HG03039 (cell line): ENCODE measurements at regions not wholly inside any gene's neighbourhood (a gene's known extent, or its start where the extent isn't known, plus 50 kb on each side); places are given as distances from the start of the nearest gene placed in this dataset.

Experiments used
- ATAC-seq: cut with Tn5 transposase; IDR thresholded peaks from one replicate; pipeline ENCODE4 v1.9.1; 2021; ENCODE audit warnings: mild to moderate bottlenecking, moderate library complexity; ENCODE audit not compliant: unreplicated experiment

DNA sequence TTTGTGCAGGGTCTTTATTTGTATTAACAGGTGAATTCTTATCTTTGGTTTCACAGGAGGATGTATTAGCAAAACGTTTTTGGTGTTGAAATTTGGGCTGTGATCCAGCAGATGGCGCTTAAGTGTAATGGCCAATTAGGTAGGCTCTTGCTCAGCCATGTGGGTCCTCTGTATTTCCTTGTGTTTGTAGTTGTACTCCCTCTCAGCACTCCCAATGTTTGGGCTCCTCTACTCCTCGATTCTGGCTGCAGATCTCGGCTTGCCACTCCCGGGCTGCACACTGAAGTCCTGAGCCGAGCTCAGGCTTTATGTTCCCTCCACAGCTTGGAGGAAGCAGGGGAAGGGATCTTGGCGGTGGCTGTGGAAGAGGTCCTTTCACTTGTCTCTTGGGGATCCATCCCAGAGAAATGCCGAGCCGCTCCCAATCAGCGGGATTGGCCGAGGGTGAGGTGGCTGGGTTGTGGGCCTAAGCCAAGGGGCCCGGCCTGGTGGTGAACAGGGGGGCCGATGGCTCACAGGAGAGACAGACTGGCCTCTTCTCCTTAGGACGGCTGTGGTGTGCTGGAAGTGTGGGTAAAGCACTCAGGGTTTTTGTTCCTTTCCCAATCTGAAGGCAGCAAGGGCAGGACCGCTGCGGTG lies 133.7 kb downstream of the AEBP2 start:
- no peak for ATAC-seq

DNA sequence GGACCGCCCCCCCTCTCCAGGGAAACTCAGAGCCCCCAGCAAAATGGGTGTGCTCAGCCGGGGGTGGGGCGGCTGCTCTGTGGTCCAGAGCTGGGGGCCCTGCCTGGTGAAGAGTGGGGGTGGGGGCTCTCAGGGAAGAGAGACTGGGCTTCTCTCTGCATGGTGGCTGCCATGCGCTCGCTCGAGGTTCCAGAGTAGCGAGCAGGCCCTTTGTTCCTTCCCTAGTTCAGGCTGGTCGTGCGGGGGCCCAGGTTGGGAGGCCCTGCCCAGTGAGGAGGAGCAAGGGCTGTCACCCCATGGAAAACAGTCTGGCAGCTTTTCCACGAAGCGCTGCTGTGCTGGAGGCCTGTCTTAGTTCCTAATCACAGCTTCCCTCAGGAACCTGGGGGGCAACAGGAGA lies 134.6 kb downstream of the AEBP2 start:
- no peak for ATAC-seq

DNA sequence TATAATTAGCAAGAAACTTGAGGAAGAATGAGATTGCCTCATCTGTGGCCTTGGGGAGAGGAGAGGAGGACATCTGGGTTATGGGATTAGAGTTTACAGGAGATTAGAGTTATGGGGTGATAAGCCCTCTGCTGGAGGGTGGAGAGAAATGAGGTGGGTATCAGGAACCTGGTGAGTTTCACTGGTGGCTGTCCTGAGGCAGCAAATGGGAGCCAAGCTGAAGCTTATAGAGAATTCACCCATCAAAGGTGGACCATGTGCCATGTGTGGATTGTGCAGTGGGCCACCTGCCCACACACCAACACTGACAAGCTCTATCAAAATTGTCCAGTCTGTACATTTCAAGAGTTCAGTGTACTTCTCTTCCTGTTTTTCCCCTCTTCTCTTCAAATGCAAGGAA lies 135.3 kb downstream of the AEBP2 start:
- no peak for ATAC-seq

DNA sequence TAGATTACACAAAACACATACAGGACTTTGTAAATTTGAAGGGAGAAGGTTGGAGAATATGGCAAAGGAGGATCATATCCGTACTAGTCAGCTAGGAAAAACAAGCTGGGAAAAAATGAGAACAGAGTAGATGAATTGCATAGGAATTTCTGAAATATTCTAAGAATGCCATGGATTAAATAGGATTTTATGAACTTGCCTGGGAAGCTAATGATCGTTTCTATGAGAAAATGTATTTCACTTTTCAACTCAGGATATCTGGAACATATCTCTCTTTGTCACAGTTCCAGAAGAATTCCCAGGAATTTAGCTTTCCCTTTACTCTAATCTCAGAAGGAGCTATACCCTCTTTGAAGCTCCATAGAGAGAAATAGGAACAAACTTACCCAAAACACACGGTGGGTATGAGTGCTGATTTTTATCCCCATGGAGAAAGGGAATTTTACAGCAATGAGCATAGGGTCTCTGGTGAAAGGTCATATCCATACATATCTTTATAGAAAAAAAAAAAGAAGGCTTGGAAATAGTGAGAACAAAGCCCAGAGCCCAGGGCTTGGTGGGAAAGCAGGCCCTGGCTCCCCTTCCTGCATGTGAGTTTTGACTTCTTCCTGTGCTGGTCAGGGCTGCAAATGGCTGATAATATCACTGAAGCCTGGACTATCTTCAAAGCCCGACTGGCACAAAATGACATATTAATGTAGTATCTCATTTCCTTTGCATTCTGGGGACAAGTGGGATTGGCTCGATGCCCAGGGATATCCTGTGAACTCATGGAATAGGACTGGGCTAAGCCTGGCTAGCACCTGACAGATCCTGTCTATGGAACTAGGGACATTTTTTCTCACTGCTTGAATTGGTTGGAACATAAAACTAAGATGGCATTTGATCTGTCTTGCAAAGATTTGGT lies 136.3 kb downstream of the AEBP2 start:
- no peak for ATAC-seq

DNA sequence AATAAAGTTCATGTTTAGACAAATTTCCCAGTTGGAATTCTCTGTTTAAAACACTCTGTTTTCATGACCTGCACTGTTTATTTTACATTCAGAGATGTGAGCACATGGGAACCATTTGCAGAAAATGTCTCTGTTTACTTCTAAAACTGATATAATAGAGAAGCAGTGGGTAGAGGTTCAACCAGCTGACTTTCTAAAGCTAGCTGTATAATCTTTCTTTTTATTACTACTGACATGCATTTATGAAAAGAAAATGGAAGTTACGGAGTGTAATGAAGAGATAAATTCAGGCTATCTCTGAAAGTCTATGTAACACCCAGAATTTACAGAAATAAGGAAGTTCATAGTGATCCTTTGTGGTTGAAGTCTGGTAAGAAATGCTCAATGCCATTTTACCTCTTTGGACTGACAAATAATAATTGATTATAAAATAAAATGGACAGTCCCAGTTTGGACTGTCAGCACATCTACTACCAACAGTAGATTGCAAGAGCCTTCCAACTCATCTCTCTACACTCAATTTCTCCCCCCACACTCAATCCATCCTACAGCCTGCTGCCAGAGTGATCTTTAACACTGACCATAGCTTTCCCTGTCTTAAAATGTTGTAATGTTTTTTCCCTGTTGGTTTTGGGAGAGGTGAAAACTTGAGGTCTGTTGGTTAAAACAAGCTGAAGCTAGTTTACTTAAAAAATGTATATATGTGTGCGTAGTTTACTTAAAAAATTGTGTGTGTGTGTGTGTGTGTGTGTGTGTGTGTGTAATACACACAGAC lies 137.4 kb downstream of the AEBP2 start:
- ATAC-seq = no peak

DNA sequence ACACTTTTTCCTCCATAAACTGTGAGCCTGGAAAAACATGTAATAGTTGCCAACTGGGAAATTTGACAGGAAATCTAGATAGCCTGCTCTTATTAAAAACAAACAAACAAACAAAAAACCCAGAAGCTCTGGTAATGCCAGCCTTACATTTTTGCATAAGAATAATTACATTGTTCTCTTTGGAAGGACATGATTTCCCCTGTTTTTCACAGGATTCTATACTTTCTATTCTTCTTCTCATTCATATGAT lies 137.9 kb downstream of the AEBP2 start:
- no peak for ATAC-seq

DNA sequence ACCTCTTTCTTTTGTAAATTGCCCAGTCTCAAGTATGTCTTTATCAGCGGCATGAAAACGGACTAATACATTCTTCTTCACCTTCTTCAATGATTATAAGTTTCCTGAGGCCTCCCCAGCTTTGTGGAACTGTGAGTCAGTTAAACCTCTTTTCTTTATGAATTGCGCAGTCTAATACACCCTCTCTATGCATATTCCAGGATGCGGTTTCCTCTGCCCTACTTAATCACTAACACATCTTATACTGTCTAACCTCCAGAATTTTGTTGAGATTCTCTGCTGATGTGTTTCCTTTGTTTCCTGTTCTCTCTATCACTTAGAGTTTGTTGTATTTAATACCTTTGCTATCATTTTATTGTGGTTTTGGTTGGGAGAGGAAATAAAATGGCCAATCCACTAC lies 145.4 kb downstream of the AEBP2 start:
- ATAC-seq = no peak

DNA sequence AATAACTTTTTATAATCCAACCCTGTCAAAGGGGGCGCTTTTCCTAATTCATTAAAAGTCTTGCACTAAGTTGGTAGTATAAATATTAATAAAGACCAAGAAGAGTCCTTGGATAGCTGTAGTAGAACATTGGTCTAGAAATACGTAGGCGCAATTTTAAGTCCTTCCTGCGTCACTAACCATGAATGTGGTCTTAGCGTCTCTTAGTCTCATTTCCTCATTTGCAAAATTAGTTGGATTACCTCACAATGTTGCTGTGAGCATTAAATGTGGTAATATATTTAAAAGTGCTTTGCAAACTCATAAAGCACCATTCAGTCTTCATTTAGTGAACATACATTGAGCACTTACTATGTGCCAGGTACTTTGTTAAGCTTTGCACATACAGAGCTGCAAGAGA lies 149.7 kb downstream of the AEBP2 start:
- ATAC-seq = no peak

DNA sequence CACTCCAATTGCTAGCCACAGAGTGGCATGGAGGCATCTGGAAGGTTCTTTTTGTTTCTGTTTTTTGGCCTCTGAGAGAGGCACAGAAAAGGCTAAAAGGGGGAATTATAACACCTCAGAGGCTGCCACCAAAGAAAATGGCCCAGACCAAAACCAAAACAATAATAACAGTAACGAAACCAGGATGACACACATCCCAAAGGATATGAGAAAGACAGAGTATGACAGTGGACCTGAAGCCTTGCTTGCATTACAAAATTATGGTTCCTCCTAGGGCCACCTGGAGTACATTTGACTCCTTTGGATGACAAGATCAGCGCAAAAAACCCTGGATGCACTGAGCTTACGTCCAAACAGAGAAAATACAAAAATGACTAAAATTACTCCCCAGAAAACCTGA lies 152.7 kb downstream of the AEBP2 start:
- ATAC-seq = no peak

DNA sequence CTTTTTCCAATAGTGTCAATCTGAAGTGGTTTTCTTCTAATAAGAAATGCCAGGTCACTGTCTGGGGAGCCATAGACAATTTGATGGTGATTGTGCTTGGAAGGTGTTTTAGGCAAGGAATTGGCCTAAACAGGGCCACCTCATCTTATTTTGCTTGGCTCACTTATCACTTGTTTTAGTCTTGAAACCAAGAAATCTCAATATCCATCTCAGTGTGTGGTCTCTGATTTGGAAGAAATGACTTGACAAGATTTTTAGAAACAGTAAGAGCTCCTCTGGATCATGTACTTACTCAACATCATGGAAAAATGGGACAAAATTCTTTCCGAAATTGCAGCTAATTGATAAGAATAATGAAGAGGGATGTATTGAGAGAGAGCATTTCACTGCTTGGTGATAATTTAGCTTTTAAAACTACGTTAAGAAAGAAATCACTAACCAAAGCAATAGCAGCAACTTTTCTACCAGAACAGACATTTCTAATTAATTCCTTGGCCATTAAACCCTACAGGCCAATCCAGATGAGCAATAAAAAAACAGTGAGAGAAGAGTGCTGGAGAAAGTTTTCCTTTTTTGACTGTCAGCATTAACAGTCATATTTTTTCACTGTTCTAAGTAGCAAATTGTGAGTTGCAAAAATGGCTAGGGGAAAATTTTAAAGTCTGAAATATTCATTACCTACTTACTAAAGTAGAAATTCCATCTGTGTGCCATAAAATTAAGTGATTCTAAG lies 157.3 kb downstream of the AEBP2 start:
- ATAC-seq = no peak

DNA sequence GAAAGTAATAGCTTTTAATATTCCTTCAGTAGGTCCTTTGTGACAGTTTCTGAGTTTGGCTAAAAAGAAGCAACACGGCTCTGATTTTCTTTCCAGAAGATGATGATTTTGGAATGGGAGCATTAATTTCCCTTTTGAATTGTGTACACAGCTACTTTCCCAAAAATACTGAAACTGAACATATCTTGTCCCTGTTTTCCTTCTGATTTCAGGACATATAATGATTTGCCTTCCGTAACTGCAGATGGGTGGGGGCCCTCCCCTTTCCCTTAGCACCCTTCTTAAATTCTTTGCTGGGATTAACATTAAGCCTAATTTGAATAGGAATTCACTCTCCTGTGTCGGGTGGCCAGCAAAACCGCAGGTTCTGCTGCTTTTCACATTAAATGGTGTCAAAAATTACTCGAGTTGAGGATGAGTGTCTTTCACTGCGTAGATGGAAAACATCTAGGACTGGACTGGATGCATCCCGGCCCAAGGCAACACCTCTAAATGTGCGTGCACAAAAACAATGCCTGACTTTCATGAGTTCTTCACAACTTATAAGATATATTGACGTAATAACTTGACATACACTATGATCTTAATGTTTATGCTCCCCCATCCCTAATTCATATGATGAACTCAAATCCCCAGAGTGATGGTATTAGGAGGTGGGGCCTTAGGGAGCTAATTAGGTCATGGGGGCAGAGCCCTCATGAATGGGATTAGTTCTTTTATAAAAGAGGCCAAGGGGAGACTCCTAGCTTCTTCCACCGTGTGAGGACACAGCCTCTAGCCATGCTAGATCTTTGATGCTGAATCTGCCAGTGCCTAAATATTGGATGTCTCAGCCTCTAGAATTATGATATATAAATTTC lies 158.1 kb downstream of the AEBP2 start:
- no peak for ATAC-seq

DNA sequence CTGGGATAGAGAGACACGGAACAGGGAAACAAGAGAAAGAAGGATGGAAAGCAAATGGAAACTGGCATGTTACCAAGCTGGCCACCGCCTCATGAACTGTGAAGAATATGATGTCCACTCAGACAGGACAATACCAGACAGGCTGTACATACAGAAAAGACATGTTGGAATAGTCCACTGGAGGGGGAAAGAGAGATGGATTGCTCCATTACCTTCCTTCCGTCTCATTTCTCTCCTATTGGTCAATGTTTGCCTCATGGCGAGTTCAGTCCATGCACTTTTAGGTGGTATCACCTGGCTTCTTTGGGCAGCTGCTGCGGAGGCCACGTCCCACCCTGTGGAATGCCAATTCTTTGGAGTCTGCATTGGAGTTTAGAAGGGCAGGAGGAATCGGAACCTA lies 166.4 kb downstream of the AEBP2 start:
- no peak for ATAC-seq

DNA sequence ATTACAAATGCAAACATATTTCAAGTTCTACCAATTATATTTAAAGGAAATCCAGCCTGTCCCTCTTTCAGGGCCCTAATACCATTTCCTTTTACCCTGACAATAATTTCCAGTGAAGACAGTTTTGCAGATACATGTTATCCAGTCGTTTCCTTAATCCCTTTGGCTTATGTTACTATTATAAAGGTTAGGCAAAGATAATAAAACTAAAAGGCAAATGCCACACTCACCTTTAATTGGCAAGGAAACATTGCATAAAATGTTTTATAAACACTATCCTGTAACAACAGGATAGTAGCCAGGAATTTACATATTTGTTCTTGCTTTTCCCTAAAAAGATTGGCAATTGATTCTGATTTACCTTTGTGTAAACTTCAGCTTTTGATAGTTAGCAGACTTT lies 168.7 kb downstream of the AEBP2 start:
- no peak for ATAC-seq

DNA sequence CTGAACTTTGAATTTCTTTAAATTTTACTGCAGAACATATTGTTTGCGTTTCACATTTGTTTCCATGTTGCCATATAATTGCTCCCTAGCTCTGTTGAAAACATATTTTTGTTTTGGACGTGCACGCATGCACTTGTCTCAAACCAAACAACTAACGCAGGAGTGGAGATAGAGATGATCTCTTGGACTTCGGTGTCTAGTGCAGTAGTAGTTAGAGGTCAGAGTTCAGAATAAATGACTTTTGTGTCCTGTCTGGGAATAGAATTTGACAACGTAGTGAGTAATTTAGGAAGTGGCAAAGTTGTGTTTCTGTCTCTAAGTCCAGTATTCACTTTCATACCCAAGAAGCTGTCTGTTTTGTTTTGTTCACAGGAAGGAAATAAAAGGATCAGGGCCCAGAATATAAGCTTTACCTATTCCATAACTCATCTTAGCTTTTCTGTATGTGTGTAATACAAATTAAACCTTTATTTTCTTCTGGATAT lies 173.8 kb downstream of the AEBP2 start:
- no peak for ATAC-seq

DNA sequence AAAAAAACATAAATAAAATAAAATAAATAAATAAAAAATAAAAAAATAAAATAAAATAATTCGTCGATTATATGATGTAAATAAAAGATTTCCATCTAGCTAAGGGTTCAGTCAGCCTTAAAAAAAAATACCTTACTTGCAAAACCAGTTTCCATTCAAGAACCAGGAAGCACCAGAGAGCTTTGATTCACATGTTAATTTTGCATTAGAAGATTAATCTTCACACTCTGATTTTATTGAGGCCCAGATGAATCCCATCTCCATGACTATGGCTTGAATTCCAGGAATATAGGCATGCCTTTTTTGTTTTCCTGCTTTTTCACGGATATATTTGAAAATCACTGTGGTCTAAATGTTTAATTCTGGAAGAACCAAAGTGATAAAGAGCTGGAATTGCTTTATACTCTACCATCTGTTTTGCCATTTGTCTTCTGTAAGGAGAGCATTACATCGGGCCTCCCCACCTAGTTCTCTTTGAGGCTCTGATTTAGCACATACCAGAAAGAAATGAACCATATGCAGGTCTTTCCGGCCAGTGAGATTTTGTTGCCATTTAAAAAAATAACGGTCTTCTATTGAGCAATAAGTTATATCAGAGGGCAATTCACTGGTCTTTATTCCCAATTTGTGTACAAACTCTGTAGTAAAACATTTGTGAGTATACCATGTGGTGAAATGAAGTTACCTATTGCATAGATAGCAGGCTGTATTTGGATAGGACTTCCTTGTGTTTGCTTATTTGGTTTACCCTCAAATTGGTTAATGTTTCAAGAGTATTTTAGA lies 175.5 kb downstream of the AEBP2 start:
- no peak for ATAC-seq

DNA sequence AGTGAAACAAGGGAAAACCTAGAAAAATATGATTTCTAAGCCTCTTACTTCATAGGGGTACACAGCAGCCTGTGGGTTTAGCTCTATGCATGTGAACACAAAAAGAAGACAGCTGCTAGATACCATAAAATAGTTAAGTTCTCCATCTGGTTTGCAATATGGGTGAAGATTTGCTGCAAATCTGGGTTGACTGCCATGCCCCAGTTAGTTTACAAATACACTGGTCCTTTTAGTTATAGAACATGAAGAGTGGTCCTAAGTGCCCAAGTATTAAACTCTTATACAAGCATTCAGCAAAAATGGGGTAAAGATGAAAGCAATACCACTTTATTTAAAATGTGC lies 176.1 kb downstream of the AEBP2 start:
- ATAC-seq = no peak

DNA sequence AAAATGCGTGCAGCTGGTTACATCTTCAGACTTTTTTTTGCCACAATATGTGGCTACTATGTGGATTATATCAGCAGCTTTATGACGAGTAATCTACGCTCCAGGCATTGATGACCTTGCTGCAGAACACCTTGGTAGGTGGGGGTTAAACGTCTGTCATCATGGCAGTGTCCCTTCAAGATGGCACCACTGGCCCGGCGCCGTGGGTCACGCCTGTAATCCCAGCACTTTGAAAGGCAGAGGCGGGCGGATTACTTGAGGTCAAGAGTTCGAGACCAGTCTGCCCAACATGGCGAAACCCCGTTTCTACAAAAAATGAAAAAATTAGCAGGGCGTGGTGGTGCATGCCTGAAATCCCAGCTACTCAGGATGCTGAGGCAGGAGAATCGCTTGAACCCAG lies 177.5 kb downstream of the AEBP2 start:
- no peak for ATAC-seq

DNA sequence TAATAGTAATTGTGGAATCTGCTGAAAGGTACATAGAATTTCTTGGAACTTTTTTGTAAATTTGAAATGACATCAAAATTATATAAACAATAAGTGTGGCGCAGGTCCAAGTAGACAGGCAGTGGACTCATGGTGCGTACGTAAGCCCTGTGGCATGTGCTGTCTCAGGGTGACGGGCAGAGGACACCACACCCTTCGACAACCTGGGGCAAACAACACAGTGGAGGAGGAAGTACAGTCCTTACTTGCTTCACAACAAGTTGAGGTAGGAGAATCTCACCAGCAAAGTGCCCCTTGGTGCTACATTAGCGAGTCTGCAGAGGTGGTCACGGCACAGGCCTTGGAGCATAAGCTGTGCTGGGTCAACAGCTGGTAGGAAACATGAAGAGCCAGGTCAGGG lies 180.9 kb downstream of the AEBP2 start:
- no peak for ATAC-seq

DNA sequence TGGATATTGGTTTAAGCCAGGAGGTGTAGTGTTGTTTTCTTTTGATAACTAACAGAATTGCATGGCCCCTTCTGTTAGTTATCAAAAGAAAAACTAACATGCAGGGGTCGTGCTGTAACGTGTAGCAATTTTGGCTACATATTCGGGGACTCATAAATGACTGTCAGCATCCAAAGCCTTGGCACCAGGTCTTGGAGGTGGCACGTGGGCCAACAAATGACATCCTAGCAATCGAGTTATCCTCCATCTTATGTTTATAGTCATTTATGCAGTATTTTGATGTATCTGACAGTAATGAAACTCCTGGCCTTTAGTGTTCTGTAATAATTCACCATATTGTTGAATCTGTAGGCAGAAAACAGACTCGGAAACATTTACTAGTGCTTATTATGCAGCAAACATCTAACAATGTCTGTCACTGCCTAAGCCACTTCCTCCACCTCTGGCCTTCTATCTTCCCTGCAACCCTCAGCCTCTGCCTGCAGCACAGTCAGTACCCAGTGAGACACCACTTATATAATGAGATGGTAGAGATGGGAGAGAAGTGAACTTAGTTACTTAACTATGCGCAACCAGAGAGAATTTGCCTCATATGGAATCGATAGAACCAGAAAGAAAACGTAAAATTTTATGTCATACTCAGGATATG lies 184.6 kb downstream of the AEBP2 start:
- ATAC-seq = no peak
